ENCODE measurements at regions not wholly inside any gene's neighbourhood (a gene's known extent, or its start where the extent isn't known, plus 50 kb on each side); places are given as distances from the start of the nearest gene placed in this dataset.

GRCh38 chr10:6770846-6771245 is 190.8 kb upstream of the PRKCQ start (continued):
- TF ChIP-seq SNAPC4 (CRISPR knock-in tag; IDR thresholded peaks at IDR 0.05), result no peak
- TF ChIP-seq, protein P1, sequence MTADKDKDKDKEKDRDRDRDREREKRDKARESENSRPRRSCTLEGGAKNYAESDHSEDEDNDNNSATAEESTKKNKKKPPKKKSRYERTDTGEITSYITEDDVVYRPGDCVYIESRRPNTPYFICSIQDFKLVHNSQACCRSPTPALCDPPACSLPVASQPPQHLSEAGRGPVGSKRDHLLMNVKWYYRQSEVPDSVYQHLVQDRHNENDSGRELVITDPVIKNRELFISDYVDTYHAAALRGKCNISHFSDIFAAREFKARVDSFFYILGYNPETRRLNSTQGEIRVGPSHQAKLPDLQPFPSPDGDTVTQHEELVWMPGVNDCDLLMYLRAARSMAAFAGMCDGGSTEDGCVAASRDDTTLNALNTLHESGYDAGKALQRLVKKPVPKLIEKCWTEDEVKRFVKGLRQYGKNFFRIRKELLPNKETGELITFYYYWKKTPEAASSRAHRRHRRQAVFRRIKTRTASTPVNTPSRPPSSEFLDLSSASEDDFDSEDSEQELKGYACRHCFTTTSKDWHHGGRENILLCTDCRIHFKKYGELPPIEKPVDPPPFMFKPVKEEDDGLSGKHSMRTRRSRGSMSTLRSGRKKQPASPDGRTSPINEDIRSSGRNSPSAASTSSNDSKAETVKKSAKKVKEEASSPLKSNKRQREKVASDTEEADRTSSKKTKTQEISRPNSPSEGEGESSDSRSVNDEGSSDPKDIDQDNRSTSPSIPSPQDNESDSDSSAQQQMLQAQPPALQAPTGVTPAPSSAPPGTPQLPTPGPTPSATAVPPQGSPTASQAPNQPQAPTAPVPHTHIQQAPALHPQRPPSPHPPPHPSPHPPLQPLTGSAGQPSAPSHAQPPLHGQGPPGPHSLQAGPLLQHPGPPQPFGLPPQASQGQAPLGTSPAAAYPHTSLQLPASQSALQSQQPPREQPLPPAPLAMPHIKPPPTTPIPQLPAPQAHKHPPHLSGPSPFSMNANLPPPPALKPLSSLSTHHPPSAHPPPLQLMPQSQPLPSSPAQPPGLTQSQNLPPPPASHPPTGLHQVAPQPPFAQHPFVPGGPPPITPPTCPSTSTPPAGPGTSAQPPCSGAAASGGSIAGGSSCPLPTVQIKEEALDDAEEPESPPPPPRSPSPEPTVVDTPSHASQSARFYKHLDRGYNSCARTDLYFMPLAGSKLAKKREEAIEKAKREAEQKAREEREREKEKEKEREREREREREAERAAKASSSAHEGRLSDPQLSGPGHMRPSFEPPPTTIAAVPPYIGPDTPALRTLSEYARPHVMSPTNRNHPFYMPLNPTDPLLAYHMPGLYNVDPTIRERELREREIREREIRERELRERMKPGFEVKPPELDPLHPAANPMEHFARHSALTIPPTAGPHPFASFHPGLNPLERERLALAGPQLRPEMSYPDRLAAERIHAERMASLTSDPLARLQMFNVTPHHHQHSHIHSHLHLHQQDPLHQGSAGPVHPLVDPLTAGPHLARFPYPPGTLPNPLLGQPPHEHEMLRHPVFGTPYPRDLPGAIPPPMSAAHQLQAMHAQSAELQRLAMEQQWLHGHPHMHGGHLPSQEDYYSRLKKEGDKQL (CRISPR knock-in tag; IDR thresholded peaks at IDR 0.05; ENCODE audit: low read depth), result no peak
- TF ChIP-seq ZBTB14 (CRISPR knock-in tag; IDR thresholded peaks at IDR 0.05), result no peak
- TF ChIP-seq ZNF468 (CRISPR knock-in tag; IDR thresholded peaks at IDR 0.05), result no peak
- TF ChIP-seq SMARCE1 (IDR thresholded peaks at IDR 0.05; ENCODE audit: borderline replicate concordance), result no peak
